ENCODE measurements at regions not wholly inside any gene's neighbourhood (a gene's known extent, or its start where the extent isn't known, plus 50 kb on each side); places are given as distances from the start of the nearest gene placed in this dataset.
"Not testable (repeated sequence)": the region's sequence is repeated elsewhere in the genome, so short reads cannot be mapped to it uniquely, and the experiment has no call there.

GRCh38 chr1:68881330-68882194 is 384.7 kb upstream of the DEPDC1 start:
- DNase-seq = not testable (repeated sequence)

DNA sequence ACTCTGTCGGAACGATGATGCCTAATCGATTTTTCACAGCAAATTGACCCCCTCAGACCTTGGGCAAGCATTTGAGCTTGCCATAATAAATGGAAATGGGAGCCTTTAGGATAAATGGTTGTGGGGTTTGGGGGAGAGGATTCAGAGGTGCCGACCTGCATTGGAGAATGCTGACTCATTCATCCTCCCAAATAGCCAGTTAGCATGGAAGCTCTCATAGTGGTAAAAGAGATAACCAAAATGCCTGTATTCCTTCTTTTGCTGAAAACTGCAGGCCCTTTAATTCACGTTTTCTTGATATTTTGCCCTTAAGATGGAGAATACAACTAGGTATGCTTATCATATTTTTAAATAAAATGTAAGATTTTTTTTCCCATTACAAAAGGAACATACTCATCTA is 392.6 kb upstream of the DEPDC1 start:
- DNase-seq = no peak

DNA sequence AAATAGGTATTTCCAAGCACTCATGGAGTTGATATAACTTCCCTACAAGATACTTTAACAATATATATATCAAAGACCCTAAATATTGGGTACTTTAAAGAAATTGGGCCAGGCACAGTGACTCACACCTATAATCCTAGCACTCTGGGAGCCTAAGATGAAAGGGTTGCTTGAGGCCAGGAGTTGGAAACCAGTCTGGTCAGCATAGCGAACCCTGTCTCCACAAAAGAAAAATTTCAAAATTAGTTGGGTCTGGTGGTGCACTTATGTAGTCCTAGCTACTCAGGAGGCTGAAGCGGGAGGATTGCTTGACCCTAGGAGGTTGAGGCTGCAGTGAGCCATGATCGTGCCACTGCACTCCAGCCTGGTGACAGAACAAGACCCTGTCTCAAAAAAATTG is 393.9 kb upstream of the DEPDC1 start:
- DNase-seq = no peak

GRCh38 chr1:68904477-68904876 is 407.6 kb upstream of the DEPDC1 start:
- no peak for DNase-seq

DNA sequence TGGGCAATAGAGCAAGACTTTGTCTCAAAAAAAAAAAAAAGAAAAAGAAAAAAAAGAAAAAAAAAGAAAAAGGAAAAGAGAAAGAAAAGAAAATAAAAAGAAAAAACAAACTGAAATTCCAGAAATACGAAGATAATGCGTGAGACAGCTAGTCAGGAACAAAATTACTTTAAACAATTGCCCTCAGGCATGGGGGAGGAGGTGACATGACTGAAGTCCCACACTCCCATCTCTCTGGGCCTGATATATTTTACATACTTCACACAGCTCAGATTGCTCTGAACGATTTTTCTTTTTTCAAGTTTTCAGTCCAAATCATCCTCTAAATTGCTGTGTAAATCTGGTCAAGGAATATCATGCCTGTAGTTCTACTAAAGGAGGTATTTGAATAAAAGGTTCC is 409.5 kb upstream of the DEPDC1 start:
- no peak for DNase-seq

- DNase-seq = no peak
Observed at GRCh38 chr1:68907491-68907890, 410.6 kb upstream of the DEPDC1 start.

- DNase-seq = peak; percentile 39
Observed at GRCh38 chr1:68908316-68908715, 411.4 kb upstream of the DEPDC1 start.

DNA sequence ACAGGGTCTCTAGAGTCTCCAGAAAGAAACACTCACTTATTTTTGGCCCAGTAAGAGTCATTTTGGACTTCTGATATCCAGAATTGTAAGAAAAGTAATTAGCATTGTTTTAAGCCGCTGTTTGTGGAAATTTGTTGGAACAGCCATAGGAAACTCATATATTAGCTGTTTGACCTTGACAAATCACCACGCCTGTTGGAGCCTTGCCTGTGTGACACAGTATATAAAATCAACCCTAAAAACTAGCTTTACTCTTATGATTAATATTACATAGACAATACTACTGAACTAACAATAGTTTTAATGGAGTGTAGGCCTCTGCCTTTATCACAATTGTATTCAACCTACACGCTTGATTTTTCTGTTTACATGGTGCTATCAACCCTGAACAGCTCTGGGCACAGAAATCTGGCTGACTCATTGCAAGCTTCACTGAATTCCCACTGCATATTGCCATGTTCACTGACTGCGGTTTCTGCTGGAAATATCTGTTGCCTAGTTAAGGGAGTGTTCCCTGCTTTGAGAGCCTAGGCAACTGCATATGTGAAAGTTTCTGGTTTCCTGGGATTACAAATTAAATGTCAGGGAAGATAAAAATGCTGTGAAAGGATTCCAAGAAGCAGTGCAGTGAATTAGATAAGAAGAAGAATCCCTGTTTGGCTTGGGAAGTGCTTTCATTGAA is 419.5 kb upstream of the DEPDC1 start:
- DNase-seq = peak; percentile 81

- DNase-seq = no peak
Observed at GRCh38 chr1:68917456-68917855, 420.6 kb upstream of the DEPDC1 start.

GRCh38 chr1:68918563-68918962 is 421.7 kb upstream of the DEPDC1 start:
- DNase-seq = no peak

DNA sequence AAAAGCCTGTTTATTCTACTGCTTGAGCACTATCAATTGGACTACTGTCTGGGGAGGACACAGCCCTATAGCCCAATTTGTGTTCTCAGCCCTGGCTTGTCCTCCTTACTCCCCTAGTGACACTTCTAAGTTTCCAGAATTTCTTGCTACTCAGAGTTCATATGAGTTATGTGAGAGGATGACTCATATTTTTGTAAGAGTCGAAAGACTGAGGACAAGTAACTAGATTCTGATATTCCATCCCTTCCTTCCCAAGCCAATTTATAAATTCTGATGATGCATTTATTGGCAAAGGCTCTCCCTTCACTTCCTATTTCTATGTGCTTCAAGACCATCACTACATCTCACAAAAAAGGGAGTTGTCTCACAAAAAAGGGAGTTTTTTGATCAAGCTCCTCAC is 422.2 kb upstream of the DEPDC1 start:
- DNase-seq = no peak

GRCh38 chr1:68923475-68924088 is 426.7 kb upstream of the DEPDC1 start:
- DNase-seq = not testable (repeated sequence)

DNA sequence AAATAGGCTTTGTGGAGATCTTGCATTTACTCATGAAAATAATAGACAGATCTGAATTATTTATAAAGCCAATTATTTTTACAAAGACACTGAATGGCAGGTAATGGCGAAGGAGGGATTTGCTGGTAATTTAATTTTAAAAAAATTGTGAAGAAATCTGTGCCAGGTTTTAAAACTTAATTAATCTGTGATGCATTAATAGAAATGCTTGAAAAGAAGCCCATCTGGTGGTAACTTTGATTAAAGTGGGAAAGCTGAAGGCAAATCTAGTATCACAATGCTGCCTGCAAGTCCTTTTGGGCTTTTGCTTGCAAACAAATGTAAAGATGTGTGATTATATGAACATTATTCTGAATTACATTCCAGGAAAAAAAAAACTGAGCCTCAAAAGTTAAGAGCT is 433.2 kb upstream of the DEPDC1 start:
- DNase-seq = no peak

GRCh38 chr1:68936530-68936929 is 439.6 kb upstream of the DEPDC1 start:
- DNase-seq = no peak

GRCh38 chr1:68938051-68938666 is 441.3 kb upstream of the DEPDC1 start:
- no peak for DNase-seq

DNA sequence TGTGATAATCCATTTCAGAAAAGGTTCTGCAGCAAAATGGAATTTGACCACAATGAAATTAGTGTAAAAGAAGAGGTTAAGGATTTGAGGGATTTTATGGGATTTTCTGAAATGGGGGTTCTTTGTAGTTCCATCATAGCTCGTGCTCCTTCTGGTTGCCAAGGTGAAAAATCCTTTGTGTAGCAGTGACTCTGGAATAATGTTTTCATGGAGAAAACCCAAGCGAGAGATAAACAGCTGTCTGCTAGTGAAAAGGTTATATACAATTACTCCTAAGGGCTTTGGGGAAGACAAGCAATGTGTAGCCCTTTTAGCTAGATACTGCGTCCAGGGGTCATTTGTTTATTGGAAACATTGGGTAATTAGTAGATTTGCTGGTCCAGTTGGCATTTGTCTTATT is 453.2 kb upstream of the DEPDC1 start:
- DNase-seq = no peak

GRCh38 chr1:68953311-68953710 is 456.4 kb upstream of the DEPDC1 start:
- DNase-seq = no peak

DNA sequence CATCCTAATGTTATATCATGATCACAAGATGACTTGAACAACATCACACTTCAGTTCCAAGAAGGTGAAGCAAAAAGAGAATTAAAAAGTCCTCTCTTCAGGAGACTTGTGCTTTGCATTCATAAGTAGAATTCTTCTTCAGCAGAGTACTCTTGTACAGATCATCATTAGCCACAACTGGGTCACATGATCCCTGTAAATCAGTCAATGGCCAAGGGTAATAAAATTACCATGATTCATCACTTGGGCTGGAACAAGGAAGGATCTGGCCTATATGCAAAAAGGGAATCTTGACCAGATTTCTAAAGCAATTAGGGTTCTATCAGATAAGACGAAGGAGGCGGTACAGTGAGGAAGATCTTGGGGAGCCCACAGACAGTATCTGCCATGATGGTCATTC is 458.0 kb upstream of the DEPDC1 start:
- DNase-seq = no peak

GRCh38 chr1:68955424-68955823 is 458.5 kb upstream of the DEPDC1 start:
- DNase-seq = no peak

- no peak for DNase-seq
Observed at GRCh38 chr1:68958958-68959357, 462.1 kb upstream of the DEPDC1 start.

DNA sequence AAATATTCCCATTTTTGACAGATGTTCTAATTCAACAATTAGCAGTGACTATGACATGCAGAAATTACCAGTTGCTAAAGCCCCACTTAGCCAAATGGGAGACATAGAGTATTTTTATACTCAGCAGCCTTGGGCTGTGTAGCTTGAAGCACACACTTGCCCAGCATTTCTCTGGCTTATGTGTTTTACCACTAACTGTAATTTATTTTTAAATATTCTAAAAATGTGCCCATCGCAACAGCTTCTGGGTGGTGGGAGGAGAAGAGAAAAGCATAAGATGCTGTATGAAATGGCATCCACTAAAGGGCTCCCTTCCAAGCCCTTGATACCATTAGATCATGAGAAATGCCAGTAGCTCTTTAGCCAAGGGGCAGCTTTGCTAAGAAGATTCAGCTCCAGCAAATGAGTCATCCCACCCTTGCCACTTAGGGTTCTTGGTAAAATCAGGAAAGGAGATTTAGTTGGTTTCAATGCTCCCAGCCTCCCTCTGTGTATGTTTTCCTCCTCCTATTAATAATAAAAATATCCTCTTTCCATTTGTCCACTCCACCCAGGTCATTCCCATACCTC is 462.7 kb upstream of the DEPDC1 start:
- no peak for DNase-seq

DNA sequence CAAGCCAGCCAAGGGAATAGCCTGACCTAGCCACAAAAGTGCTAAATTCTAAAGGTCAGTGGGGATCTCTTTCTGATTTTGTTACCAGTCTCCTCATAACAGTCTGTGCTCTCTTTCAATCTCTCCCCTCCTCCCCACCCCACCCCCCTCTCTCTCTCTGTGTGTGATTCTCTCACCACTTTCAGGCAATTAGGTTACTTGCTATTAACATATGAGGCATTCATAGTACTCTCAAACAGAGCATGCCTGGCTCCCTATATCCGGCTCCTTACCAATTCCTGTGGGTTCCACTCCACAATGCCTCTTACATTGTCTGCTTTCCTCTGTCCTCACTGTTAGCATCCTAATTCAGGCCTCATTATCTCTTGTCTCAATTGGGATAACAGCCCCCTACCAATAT is 464.3 kb upstream of the DEPDC1 start:
- DNase-seq = no peak

- DNase-seq = no peak
Observed at GRCh38 chr1:68963353-68963752, 466.5 kb upstream of the DEPDC1 start.

All from NCI-H1694 treated with DMSO at 0.1 percent for 48 hours (cell line).